ENCODE measurements at regions not wholly inside any gene's neighbourhood (a gene's known extent, or its start where the extent isn't known, plus 50 kb on each side); places are given as distances from the start of the nearest gene placed in this dataset.

- H3K4me3 Mint-ChIP-seq = no peak overlapping the region
- peaks cover 18% of the 10 kb centered on the region for H3K4me1 Mint-ChIP-seq
- no peaks in the 10 kb centered on the region for H3K27me3 Mint-ChIP-seq (ENCODE audit: low read depth)
- no peak for DNase-seq (ENCODE audit: low read depth, low spot score)
- peaks cover 6% of the 10 kb centered on the region for H3K9me3 Mint-ChIP-seq
- H3K36me3 Mint-ChIP-seq (ENCODE audit: low read depth) = no peaks in the 10 kb centered on the region
- H3K27ac Mint-ChIP-seq (ENCODE audit: unreplicated experiment) = no peak overlapping the region
- no peak for TF ChIP-seq CTCF (conservative IDR thresholded peaks at IDR 0.05)
Observed at GRCh38 chr17:62906881-62907280, 59.2 kb upstream of the TANC2 start.

- Mint-ChIP-seq H3K36me3 (ENCODE audit: low read depth) (no peaks in the 10 kb centered on the region), H3K27me3 (ENCODE audit: low read depth) (no peaks in the 10 kb centered on the region), H3K4me1 (peaks cover 12% of the 10 kb centered on the region), H3K27ac (ENCODE audit: unreplicated experiment) (no peak overlapping the region), H3K4me3 (no peak overlapping the region), H3K9me3 (no peaks in the 10 kb centered on the region)
- DNase-seq (ENCODE audit: low read depth, low spot score) = no peak
- TF ChIP-seq CTCF (conservative IDR thresholded peaks at IDR 0.05) = no peak
Observed at GRCh38 chr17:62905233-62905632, 60.8 kb upstream of the TANC2 start.

- H3K4me3 Mint-ChIP-seq = no peak overlapping the region
Observed at GRCh38 chr17:62902531-62903220, 63.4 kb upstream of the TANC2 start.

DNA sequence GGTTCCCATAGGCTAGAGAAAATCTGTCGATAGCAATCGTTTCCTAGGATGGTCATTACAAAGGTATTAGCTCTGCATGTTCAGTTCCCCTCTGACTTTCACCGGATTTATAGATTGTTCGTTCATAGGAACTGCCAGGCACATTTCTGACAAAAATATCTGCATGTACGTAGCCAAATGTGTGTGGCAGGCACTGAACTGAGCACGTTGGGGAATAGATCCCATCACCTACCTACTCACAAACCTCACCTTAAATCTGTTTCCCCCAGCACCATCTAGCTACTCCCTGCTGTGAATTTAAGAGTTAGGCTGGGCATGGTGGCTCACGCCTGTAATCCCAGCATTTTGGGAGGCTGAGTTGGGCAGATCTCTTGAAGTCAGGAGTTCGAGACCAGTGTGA, 64.5 kb upstream of the TANC2 start:
- Mint-ChIP-seq H3K9me3 (peaks cover 2% of the 10 kb centered on the region), H3K4me1 (peaks cover 20% of the 10 kb centered on the region), H3K27ac (ENCODE audit: unreplicated experiment) (no peak overlapping the region), H3K36me3 (ENCODE audit: low read depth) (no peaks in the 10 kb centered on the region), H3K27me3 (ENCODE audit: low read depth) (no peaks in the 10 kb centered on the region), H3K4me3 (no peak overlapping the region)
- no peak for DNase-seq (ENCODE audit: low read depth, low spot score)
- TF ChIP-seq CTCF (conservative IDR thresholded peaks at IDR 0.05) = no peak

More at GRCh38 chr17:62902531-62903220, 63.4 kb upstream of the TANC2 start:
- peaks cover 14% of the 10 kb centered on the region for H3K4me1 Mint-ChIP-seq
- H3K9me3 Mint-ChIP-seq = peaks cover 2% of the 10 kb centered on the region
- no peaks in the 10 kb centered on the region for H3K36me3 Mint-ChIP-seq (ENCODE audit: low read depth)
- no peak overlapping the region for H3K27ac Mint-ChIP-seq (ENCODE audit: unreplicated experiment)
- H3K27me3 Mint-ChIP-seq (ENCODE audit: low read depth) = no peaks in the 10 kb centered on the region
- TF ChIP-seq CTCF (conservative IDR thresholded peaks at IDR 0.05) = no peak
- no peak for DNase-seq (ENCODE audit: low read depth, low spot score)

- Mint-ChIP-seq H3K4me1 (peaks cover 20% of the 10 kb centered on the region), H3K36me3 (ENCODE audit: low read depth) (no peaks in the 10 kb centered on the region), H3K27ac (ENCODE audit: unreplicated experiment) (no peak overlapping the region), H3K9me3 (peaks cover 2% of the 10 kb centered on the region), H3K27me3 (ENCODE audit: low read depth) (no peaks in the 10 kb centered on the region), H3K4me3 (no peak overlapping the region)
- no peak for DNase-seq (ENCODE audit: low read depth, low spot score)
- TF ChIP-seq CTCF (conservative IDR thresholded peaks at IDR 0.05) = no peak
Observed at GRCh38 chr17:62900096-62900495, 65.9 kb upstream of the TANC2 start.

Measured in neural crest cell (in vitro differentiated cells).